ENCODE measurements at regions not wholly inside any gene's neighbourhood (a gene's known extent, or its start where the extent isn't known, plus 50 kb on each side); places are given as distances from the start of the nearest gene placed in this dataset.

DNA sequence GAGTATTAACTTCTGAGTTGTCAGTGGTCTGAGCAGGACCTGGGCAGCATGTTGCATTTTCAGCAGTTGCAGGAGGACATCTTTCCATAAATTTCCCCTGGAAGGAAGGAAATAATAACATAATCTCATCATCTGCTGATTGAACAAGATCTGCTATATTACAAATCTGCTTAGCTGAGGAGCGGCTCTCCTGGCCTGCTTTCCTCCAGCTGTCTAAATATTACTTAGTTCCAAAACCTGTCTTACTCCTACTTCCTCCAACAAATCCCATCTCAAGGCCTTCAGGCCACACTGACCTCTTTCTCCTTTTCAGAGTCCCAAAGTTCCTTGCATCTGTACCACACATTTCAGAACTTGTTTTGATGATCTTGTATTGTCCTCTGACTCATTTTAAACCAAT is 364.4 kb upstream of the MCTP2 start:
- TF ChIP-seq, protein P1, sequence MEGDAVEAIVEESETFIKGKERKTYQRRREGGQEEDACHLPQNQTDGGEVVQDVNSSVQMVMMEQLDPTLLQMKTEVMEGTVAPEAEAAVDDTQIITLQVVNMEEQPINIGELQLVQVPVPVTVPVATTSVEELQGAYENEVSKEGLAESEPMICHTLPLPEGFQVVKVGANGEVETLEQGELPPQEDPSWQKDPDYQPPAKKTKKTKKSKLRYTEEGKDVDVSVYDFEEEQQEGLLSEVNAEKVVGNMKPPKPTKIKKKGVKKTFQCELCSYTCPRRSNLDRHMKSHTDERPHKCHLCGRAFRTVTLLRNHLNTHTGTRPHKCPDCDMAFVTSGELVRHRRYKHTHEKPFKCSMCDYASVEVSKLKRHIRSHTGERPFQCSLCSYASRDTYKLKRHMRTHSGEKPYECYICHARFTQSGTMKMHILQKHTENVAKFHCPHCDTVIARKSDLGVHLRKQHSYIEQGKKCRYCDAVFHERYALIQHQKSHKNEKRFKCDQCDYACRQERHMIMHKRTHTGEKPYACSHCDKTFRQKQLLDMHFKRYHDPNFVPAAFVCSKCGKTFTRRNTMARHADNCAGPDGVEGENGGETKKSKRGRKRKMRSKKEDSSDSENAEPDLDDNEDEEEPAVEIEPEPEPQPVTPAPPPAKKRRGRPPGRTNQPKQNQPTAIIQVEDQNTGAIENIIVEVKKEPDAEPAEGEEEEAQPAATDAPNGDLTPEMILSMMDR (IDR thresholded peaks at IDR 0.05) = no peak
- TF ChIP-seq POLR2A (IDR thresholded peaks at IDR 0.05) = no peak
- no peak overlapping the region for H3K27ac ChIP-seq

DNA sequence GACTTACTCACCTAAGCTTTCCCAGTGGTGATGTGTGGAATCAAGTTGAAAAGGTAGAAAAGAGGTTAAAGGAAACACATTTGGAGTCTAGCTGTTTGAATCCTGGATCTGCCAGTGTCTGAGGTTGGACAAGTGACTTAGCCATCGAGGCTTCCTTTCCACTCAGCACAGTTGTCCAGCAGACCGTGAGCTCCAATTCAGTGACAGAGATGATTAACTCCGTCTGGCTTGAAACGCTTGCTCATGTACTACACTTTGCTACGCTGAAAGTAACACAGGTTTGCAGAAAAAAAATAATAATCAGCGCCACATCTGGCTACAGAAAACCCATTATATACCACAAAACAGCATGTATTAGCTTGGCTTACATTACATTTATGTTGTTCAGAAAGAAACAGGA is 364.9 kb upstream of the MCTP2 start:
- Histone ChIP-seq H3K27me3 (no peaks in the 10 kb centered on the region), H3K27ac (no peak overlapping the region), H3K4me3 (no peak overlapping the region), H3K9me3 (no peaks in the 10 kb centered on the region), H3K36me3 (no peaks in the 10 kb centered on the region), H3K4me1 (no peaks in the 10 kb centered on the region)
- TF ChIP-seq POLR2A (IDR thresholded peaks at IDR 0.05) = no peak
- TF ChIP-seq, protein P1 (IDR thresholded peaks at IDR 0.05) = no peak
- no peak for DNase-seq

More for the DNA sequence above, 364.4 kb upstream of the MCTP2 start:
- H3K4me1 ChIP-seq = no peaks in the 10 kb centered on the region
- no peaks in the 10 kb centered on the region for H3K27me3 ChIP-seq
- H3K4me3 ChIP-seq = no peak overlapping the region
- no peaks in the 10 kb centered on the region for H3K36me3 ChIP-seq
- no peaks in the 10 kb centered on the region for H3K9me3 ChIP-seq
- no peak for DNase-seq

DNA sequence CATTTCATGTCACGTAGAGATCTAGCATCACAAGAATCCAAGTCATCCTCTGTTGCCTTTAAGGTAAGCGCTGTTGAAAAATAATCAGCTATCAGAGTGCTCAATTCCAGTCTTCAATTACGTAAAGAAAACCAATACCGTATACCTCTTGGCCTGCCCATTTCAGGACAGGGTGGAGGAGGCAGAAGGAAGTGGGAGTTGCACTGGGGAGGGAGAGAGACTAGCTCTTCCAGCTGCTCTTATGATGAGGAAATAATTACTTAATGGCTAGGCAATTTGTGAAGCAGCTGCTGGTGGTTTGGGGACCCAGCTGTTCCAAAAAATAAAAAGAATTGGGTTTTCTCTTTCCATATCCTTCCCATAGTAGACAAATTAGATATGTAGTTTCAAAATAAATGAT is 365.8 kb upstream of the MCTP2 start:
- no peaks in the 10 kb centered on the region for H3K27me3 ChIP-seq
- no peak overlapping the region for H3K4me3 ChIP-seq
- DNase-seq = no peak
- no peaks in the 10 kb centered on the region for H3K36me3 ChIP-seq
- no peak overlapping the region for H3K27ac ChIP-seq
- no peak for TF ChIP-seq POLR2A (IDR thresholded peaks at IDR 0.05)
- TF ChIP-seq, protein P1 (IDR thresholded peaks at IDR 0.05) = no peak
- H3K4me1 ChIP-seq = no peaks in the 10 kb centered on the region
- no peaks in the 10 kb centered on the region for H3K9me3 ChIP-seq

DNA sequence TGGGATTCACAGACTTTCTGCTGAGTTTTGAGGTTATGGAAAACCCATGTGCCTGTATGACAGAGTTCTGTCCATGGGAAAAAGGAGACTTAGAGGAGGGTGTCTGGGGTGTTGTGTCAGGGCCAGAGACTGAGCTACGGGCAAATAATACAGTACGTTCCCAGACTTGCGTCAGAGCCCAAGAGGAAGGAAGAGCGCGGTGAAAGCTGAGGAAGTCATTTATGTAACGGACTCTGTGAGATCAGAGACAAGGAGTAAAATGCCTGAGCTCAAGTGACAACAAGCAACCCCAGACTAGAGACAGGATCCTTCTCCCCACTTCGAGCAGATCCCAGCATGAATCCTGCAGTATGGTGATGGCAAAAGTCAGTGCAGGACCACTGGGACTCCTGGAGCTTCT is 368.6 kb upstream of the MCTP2 start:
- TF ChIP-seq, protein P1 (IDR thresholded peaks at IDR 0.05) = no peak
- TF ChIP-seq POLR2A (IDR thresholded peaks at IDR 0.05) = no peak
- no peaks in the 10 kb centered on the region for H3K27me3 ChIP-seq
- no peaks in the 10 kb centered on the region for H3K4me1 ChIP-seq
- peak overlapping the region in 1 of 4 donors; percentile 19 for H3K4me3 ChIP-seq
- H3K9me3 ChIP-seq = no peaks in the 10 kb centered on the region
- DNase-seq = peak in 1 of 3 donors; percentile 63
- peak overlapping the region in 2 of 4 donors; percentile 57 to 66 for H3K27ac ChIP-seq
- no peaks in the 10 kb centered on the region for H3K36me3 ChIP-seq

DNA sequence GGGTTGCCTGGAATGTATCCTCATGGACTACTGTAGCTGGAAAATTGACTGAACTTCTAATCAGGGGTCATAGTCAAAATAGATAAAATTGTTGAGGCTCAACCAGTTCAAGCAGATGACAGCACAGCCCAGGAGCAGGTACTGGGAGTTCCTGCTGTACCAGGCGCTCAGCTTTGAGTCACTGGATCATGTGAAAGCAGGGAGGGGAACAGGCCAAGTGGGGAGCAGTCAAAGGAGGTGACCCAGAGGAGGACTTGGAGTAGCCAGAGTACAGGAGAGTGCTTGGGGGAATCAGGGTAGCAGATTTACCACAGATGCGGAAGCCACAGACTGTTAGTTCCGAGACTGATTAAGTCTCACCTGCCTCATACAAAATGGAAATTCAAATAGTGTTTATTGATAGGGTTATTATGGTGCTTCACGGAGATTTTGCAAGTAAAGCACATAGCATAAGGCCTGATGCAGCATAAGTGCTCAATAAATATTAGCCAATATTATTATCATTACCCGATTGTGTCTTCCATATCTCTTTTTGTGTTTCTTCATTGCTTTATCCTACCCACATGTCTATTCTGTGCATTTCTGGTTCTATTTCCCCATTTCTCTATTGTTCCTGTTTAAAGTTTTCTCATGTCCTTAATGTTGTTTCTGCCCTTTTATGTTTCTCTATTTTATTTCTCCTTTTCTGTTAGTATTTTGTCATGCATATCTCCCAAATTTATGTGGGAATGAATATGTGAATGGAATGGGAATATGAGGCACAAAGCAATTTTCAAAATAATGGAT is 369.2 kb upstream of the MCTP2 start:
- TF ChIP-seq, protein P1 (IDR thresholded peaks at IDR 0.05) = no peak
- TF ChIP-seq POLR2A (IDR thresholded peaks at IDR 0.05) = no peak
- Histone ChIP-seq H3K36me3 (no peaks in the 10 kb centered on the region), H3K27me3 (no peaks in the 10 kb centered on the region), H3K4me3 (no peak overlapping the region), H3K4me1 (no peaks in the 10 kb centered on the region), H3K9me3 (no peaks in the 10 kb centered on the region), H3K27ac (peak overlapping the region in 2 of 4 donors; percentile 52)
- DNase-seq = peak in 1 of 3 donors; percentile 46
